DOHH2 (cell line): ENCODE measurements at regions not wholly inside any gene's neighbourhood (a gene's known extent, or its start where the extent isn't known, plus 50 kb on each side); places are given as distances from the start of the nearest gene placed in this dataset.
"Not testable (repeated sequence)": the region's sequence is repeated elsewhere in the genome, so short reads cannot be mapped to it uniquely, and the experiment has no call there.

Experiments
- H3F3A ChIP-seq: fragments of 200-600 bp; sonication (generic), shearing (Covaris generic); 2 replicates; pipeline ENCODE4 v1.6.0; 2016; ENCODE audit warnings: antibody characterized with exemption, mild to moderate bottlenecking; ENCODE audit not compliant: control insufficient read depth, insufficient read depth
- H3K27ac ChIP-seq: fragments of 200-600 bp; sonication (generic); 2 replicates; pipeline ENCODE4 v1.5.1; 2014; ENCODE audit warnings: low read depth, mild to moderate bottlenecking, low read length, moderate library complexity
- H3K27me3 ChIP-seq: fragments of 200-600 bp; sonication (generic); 2 replicates; pipeline ENCODE4 v1.6.1; 2014; ENCODE audit warnings: mild to moderate bottlenecking, low read length, mixed read lengths; ENCODE audit not compliant: control insufficient read depth
- H3K36me3 ChIP-seq: fragments of 200-600 bp; sonication (generic); 2 replicates; pipeline ENCODE4 v1.6.1; 2014; ENCODE audit warnings: mild to moderate bottlenecking, low read length, moderate library complexity, mixed read lengths; ENCODE audit not compliant: control insufficient read depth
- H3K4me1 ChIP-seq: fragments of 200-600 bp; sonication (generic); 2 replicates; pipeline ENCODE4 v1.6.1; 2014; ENCODE audit warnings: mild to moderate bottlenecking, low read length, mixed read lengths; ENCODE audit not compliant: control insufficient read depth
- H3K4me2 ChIP-seq: fragments of 200-600 bp; sonication (generic); 2 replicates; pipeline ENCODE4 v1.6.0; 2014; ENCODE audit warnings: mild to moderate bottlenecking, low read length, moderate library complexity
- H3K4me3 ChIP-seq: fragments of 200-600 bp; sonication (generic); 2 replicates; pipeline ENCODE4 v1.5.1; 2014; ENCODE audit warnings: mild to moderate bottlenecking, low read length, mixed read lengths
- H3K79me2 ChIP-seq: fragments of 200-600 bp; sonication (generic); 2 replicates; pipeline ENCODE4 v1.6.1; 2014; ENCODE audit warnings: mild to moderate bottlenecking, low read length, mixed read lengths; ENCODE audit not compliant: control insufficient read depth
- H3K9me2 ChIP-seq: fragments of 200-600 bp; sonication (generic); replicated peaks from 2 replicates; pipeline ENCODE4 v1.6.1; 2014; ENCODE audit warnings: mild to moderate bottlenecking, low read length, mixed read lengths; ENCODE audit not compliant: control insufficient read depth
- H3K9me3 ChIP-seq: fragments of 200-600 bp; sonication (generic); 2 replicates; pipeline ENCODE4 v1.6.1; 2014; ENCODE audit warnings: antibody characterized with exemption, low read length, mixed read lengths; ENCODE audit not compliant: control insufficient read depth, insufficient read depth
- H4K20me1 ChIP-seq: fragments of 200-600 bp; sonication (generic); 2 replicates; pipeline ENCODE4 v1.6.0; 2014; ENCODE audit warnings: low read depth, mild to moderate bottlenecking, antibody characterized with exemption, low read length, moderate library complexity; ENCODE audit not compliant: control insufficient read depth, insufficient read depth
- CTCF ChIP-seq: fragments of 200-600 bp; sonication (generic); IDR thresholded peaks from one replicate; pipeline ENCODE4 v1.5.1; 2014; ENCODE audit warnings: antibody characterized with exemption, mild to moderate bottlenecking, low read depth, low read length; ENCODE audit not compliant: poor library complexity, severe bottlenecking
- EZH2phosphoT487 ChIP-seq: fragments of 200-600 bp; sonication (generic); IDR thresholded peaks from 2 replicates; pipeline ENCODE4 v1.6.1; 2017; ENCODE audit warnings: borderline replicate concordance, mild to moderate bottlenecking, antibody characterized with exemption, low read length, moderate library complexity, mixed read lengths

GRCh38 chr14:65989981-65990380, 496.2 kb upstream of the CCDC196 start:
- TF ChIP-seq CTCF, result no peak
- TF ChIP-seq EZH2phosphoT487, result no peak
- H4K20me1 ChIP-seq, result no peaks in the 10 kb centered on the region
- no peaks in the 10 kb centered on the region for H3K79me2 ChIP-seq
- H3K27ac ChIP-seq, result no peak overlapping the region
- no peaks in the 10 kb centered on the region for H3K36me3 ChIP-seq
- H3F3A ChIP-seq, result no peaks in the 10 kb centered on the region
- H3K9me3 ChIP-seq, result no peaks in the 10 kb centered on the region
- H3K4me3 ChIP-seq, result no peak overlapping the region
- no peaks in the 10 kb centered on the region for H3K9me2 ChIP-seq
- H3K4me1 ChIP-seq, result no peaks in the 10 kb centered on the region
- peaks cover 9% of the 10 kb centered on the region for H3K27me3 ChIP-seq
- no peak overlapping the region for H3K4me2 ChIP-seq

- no peaks in the 10 kb centered on the region for H3F3A ChIP-seq
- H3K36me3 ChIP-seq, result no peaks in the 10 kb centered on the region
- no peaks in the 10 kb centered on the region for H3K79me2 ChIP-seq
- no peak overlapping the region for H3K4me2 ChIP-seq
- H3K9me2 ChIP-seq, result no peaks in the 10 kb centered on the region
- no peaks in the 10 kb centered on the region for H3K9me3 ChIP-seq
- H3K27me3 ChIP-seq, result peaks cover 2% of the 10 kb centered on the region; the same call in 1 of the 2 replicates
- H4K20me1 ChIP-seq, result no peaks in the 10 kb centered on the region
- no peaks in the 10 kb centered on the region for H3K4me1 ChIP-seq
- TF ChIP-seq CTCF, result no peak
- no peak overlapping the region for H3K4me3 ChIP-seq
- H3K27ac ChIP-seq, result no peak overlapping the region
Measured at GRCh38 chr14:65991104-65991503, 495.1 kb upstream of the CCDC196 start.

- H3K9me2 ChIP-seq, H3K4me2 ChIP-seq: not testable (repeated sequence)
Measured at GRCh38 chr14:65991935-65992334, 494.2 kb upstream of the CCDC196 start.

GRCh38 chr14:65993103-65993502, 493.1 kb upstream of the CCDC196 start:
- Histone ChIP-seq H3K36me3 (no peaks in the 10 kb centered on the region), H4K20me1 (no peaks in the 10 kb centered on the region), H3K27me3 (no peaks in the 10 kb centered on the region), H3K9me3 (no peaks in the 10 kb centered on the region), H3K27ac (no peak overlapping the region), H3K4me1 (no peaks in the 10 kb centered on the region), H3K79me2 (no peaks in the 10 kb centered on the region), H3F3A (no peaks in the 10 kb centered on the region), H3K9me2 (no peaks in the 10 kb centered on the region), H3K4me2 (no peak overlapping the region), H3K4me3 (no peak overlapping the region)
- TF ChIP-seq CTCF, result no peak
- TF ChIP-seq EZH2phosphoT487, result no peak

More at GRCh38 chr14:65991935-65992334, 494.2 kb upstream of the CCDC196 start:
- not testable (repeated sequence) for H3K79me2 ChIP-seq, H4K20me1 ChIP-seq, H3K36me3 ChIP-seq, H3K27ac ChIP-seq, H3K9me3 ChIP-seq, H3K4me3 ChIP-seq, H3K4me1 ChIP-seq, H3F3A ChIP-seq, H3K27me3 ChIP-seq
